ENCODE measurements at regions not wholly inside any gene's neighbourhood (a gene's known extent, or its start where the extent isn't known, plus 50 kb on each side); places are given as distances from the start of the nearest gene placed in this dataset.

DNA sequence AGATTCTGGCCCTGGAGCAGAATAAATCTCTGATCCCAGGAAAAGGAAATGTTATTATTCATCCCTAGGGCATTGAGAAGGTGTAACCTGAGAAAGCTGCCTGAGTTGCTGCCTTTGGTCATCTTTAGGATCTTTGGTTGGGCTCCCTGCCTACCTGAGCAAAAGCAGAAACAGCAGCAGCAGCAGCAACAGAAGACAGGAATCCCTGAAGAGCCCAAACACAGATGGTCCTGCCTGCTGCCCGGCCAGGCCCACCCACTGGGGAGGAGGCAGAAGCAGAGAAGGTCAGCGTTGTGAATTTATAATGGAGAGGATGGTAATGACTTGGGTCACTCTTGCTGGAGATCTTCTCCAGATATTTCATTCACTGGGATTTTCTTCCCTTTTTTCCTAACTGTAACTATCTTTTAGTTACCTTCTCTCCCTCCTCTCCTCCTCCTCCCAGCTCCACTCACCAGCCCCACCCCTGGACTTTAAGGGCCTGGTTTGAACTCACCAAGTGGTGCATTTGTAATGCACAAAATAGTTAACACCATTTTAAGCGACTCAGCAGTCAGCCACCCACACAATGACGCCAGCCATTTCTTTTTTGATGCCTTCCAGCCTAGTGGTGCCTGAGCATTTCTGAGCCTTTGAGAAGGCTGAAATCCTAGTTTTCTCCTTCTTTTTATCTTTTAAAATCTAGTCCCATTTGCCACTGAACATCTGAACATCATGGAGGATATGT lies 91.7 kb downstream of the HSPH1 start:
- TF ChIP-seq CTCF (IDR thresholded peaks at IDR 0.05; ENCODE audit: low read depth, low read length, poor library complexity, severe bottlenecking) (no peak), EZH2phosphoT487 (IDR thresholded peaks at IDR 0.05; ENCODE audit: borderline replicate concordance, low read length) (no peak)

All from DOHH2 (cell line).